ENCODE measurements at regions not wholly inside any gene's neighbourhood (a gene's known extent, or its start where the extent isn't known, plus 50 kb on each side); places are given as distances from the start of the nearest gene placed in this dataset.
"Not testable (repeated sequence)": the region's sequence is repeated elsewhere in the genome, so short reads cannot be mapped to it uniquely, and the experiment has no call there.

DNA sequence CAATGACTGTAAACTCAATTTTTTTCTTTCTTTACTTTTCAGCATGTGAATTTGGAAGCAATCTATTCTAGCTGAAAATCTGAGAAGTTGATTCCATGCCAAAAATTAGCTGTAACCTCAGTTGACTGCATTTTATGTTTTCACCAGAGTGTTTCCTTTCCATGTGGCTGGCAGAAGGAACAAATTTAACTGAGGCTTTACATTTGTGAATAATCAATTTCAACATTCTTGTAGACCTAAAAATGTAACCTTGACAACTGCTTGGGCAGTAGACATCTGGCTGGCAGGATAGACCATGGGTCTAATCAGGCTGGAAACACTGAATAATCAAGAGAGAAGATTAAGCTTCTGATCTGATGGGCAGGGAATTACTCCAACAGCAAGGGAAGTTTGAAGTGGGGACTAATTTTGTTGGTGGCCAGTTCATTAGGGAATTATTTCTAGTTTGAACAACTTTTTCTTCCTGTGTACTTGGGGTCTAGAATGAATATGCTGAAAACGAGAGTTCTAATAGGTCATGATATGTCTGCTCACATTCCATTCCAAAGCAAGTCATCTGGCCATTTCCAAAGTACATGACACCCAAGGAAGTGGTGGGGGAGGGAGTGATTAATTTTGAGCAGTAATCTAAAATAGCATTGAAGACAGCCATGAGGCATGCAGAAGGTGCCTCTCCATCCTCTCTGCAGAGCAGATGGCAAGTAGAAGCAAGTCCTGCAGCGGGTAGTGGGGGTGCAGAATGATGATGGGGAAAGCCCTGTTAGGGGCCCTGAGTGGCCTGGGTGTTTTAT, 68.2 kb downstream of the ATP23 start:
- DNase-seq, result no peak

DNA sequence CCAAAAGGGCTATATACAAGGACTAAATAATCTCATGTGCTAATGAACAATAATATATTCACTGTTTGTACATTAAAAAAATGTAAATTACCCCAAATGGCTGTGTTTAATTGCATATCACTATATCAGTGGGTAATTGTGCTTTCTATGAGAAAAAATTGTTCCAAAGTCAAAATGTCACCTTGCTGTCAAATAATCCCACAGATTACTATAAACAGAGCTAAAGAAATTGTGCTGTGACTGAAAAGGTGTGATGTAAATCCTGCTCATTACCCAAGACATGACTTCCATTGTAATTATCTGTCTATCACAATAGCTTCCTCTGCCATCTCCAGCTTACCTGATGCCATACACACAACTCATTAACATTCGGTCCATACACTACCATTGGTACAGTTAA, 70.3 kb downstream of the ATP23 start:
- DNase-seq, result no peak

DNA sequence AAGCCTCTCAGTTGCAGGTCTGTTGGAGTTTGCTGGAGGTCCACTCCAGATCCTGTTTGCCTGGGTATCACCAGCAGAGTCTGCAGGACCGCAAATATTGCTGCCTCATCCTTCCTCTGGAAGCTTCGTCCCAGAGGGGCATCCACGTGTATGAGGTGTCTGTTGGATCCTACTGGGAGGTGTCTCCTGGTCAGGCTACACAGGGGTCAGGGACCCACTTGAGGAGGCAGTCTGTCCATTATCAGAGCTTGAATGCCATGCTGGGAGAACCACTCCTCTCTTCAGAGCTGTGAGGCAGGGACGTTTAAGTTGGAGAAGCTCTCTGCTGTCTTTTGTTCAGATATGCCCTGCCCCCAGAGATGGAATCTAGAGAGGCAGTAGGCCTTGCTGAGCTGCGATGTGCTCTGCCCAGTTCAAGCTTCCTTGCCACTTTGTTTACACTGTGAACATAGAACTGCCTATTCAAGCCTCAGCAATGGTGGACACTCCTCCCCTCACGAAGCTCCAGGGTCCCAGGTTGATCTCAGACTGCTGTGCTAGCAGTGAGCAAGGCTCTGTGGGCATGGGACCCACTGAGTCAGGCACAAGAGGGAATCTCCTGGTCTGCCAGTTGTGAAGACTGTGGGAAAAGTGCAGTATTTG, 81.1 kb downstream of the ATP23 start:
- DNase-seq, result not testable (repeated sequence)

DNA sequence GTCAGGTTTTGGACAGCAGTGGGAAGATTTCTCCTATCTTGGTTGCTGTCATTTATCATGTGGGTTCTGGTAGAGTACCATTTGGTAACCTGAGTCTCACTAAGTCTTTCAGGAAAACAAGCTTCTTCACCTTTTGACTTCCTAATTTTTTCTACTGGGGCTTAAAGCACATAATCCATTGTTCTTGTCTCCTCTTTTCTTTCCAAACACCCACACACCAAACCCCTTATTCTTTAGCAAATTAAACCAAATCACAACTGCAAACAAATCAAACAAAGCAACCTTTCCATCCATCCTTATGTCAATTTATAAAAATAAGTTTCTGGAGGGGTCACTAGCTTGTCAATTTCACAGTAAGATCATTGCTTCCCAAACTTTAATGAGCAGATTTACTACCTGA, 84.1 kb downstream of the ATP23 start:
- DNase-seq, result no peak

DNA sequence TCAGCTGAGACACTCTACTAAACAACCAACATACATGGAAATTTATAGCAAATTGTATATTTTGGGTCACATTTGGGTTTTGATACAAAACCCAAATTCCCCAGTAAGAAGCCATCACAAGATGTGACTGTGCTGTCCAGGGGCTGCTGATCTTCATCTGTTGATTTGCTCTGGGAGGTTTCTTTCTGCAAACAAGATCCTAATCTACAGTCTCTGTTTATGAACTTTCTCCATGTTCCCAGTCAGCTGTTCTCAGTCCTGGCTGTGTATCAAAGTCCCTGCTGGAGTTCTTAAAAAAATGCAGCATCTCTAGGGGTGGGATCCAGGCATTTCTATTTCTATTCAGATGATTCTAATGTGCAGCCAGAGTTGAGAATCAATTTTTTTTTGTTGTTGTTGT, 85.1 kb downstream of the ATP23 start:
- no peak for DNase-seq

DNA sequence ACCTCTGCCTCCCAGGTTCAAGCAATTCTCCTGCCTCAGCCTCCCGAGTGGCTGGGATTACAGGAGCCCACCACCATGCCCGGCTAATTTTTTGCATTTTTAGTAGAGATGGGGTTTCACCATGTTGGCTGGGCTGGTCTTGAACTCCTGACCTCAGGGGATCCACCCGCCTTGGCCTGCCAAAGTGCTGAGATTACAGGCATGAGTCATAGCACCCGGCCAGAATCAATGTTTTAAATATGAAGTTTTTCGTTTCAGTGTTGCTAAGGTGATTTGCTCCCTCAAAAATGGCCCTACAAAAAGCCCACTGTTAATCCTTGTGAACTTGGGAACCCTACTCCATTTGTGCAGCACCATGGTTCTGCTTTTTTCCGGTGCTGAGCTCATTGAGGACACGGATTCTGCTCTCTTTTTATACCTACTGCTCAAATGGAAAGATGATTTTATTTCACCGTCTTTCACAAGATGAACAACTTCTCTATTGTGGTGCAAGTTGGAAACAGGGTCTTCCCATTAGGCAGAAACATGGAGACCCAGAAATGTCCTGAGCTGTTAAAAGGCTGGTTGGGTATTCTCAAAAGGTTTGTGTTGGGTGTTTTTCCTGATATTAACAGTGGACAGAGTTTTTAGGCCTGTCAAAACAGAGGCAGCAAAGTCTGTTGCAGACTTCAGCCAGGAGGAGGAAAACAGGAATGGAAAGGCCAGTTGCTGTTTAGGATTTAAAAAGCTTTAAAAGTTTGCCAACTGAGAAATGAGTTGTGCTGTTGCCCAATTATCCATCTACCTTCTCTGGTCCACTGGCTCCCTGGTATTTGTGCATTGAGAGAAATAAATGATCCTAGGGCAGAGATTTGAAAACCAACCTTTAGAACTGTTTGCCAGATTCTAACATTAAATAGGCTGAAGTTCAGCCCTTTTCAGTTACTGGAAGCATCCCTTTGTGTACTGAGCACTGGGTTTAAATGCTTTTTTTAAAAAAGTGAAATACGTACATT, 85.8 kb downstream of the ATP23 start:
- no peak for DNase-seq

- DNase-seq, result no peak
Observed at GRCh38 chr12:58028294-58028693, 86.9 kb downstream of the ATP23 start.

- no peak for DNase-seq
Observed at GRCh38 chr12:58029260-58029659, 87.9 kb downstream of the ATP23 start.

GRCh38 chr12:58030566-58031279, 89.4 kb downstream of the ATP23 start:
- DNase-seq, result peak; percentile 21

GRCh38 chr12:58032156-58032555, 90.8 kb downstream of the ATP23 start:
- no peak for DNase-seq

- DNase-seq, result no peak
Observed at GRCh38 chr12:58033831-58034230, 92.5 kb downstream of the ATP23 start.

DNA sequence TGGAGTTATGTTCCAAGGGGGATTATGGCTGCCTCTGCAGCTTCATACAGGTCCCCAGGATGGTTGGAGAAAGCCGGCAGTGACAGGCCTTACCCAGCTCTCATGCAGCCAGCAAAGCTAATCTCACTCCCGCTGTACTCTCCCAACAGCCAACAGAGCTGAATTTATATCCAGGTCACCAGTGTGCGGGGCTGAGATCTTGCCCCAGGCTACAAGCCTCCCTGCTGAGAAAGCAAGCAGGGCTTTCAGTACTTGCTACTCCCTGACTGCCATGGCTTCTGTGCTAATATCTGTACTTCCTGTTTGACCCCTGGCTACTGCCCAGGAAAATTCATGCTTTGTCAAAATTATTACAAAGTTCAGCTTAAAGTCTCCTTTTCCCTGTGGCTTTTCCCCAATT, 92.9 kb downstream of the ATP23 start:
- DNase-seq, result no peak

GRCh38 chr12:58034712-58035111, 93.3 kb downstream of the ATP23 start:
- no peak for DNase-seq

DNA sequence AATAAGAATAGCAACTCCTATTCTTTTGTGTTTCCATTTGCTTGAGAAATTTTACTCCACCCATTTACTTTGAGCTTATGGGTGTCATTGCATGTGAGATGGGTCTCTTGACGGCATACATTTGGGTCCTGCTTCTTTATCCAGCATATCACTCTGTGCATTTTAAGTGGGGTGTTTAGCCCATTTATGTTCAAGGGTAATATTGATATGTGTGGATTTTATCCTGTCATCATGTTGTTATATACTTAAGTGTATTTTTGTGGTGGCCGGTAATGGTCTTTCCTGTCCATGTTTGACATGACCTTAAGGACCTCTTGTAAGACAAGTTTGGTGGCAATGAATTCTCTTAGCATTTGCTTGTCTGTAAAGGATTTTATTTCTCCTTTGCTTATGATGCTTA, 100.1 kb downstream of the ATP23 start:
- DNase-seq, result no peak

DNA sequence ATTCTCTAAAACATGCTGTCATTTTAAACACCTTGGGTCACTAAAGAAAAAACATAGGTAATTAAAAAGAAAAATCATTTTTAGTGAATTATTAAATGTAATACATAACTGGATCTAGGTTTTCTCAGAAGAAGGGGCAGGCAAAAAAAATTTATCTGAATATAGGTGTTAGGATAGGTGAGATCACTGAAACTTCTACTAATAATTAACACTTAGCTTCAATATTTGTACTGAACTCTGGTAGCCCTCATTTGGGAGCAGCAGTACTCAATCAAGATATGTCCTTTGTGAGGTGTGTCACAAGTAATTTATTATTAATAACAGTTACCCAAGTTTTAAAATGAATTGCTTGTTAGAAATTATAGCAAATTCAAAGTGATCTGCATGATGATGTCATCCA, 103.6 kb downstream of the ATP23 start:
- DNase-seq, result no peak

- peak; percentile 37 for DNase-seq
Observed at GRCh38 chr12:58046271-58046670, 104.9 kb downstream of the ATP23 start.

DNA sequence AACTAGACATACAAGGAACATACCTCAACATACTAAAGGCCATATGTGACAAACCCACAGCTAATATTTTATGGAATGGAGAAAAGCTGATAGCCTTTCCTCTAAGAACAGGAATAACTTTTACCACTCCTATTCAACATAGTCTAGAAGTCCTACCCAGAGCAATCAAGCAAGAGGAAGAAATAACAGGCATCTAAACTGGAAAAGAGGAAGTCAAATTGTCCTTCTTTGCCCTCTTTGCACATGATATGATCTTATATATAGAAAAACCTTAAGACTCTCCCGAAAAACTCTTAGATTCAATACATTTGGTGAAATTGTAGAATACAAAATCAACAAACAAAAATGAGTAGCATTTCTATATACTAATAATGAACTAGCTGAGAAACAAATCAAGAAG, 110.0 kb downstream of the ATP23 start:
- no peak for DNase-seq

DNA sequence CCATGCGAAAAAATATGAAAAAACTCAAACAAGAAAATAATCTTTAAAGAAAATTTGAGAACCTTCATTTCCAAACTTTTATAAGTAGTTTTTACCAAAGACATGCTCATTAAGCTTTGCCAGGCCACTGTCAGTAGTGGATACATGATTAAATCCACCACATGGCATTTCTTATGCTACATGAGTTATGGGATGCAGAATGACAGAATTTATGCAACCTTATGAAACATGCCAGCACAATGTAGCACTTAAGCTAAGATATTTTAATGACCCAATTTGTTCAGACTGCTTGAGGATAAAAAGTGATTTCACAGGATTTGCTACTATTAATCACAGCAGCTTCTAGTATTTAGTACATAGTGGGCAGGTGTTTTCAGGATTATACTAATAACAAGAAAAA, 123.3 kb downstream of the ATP23 start:
- no peak for DNase-seq

- no peak for DNase-seq
Observed at GRCh38 chr12:58066296-58066695, 124.9 kb downstream of the ATP23 start.

DNA sequence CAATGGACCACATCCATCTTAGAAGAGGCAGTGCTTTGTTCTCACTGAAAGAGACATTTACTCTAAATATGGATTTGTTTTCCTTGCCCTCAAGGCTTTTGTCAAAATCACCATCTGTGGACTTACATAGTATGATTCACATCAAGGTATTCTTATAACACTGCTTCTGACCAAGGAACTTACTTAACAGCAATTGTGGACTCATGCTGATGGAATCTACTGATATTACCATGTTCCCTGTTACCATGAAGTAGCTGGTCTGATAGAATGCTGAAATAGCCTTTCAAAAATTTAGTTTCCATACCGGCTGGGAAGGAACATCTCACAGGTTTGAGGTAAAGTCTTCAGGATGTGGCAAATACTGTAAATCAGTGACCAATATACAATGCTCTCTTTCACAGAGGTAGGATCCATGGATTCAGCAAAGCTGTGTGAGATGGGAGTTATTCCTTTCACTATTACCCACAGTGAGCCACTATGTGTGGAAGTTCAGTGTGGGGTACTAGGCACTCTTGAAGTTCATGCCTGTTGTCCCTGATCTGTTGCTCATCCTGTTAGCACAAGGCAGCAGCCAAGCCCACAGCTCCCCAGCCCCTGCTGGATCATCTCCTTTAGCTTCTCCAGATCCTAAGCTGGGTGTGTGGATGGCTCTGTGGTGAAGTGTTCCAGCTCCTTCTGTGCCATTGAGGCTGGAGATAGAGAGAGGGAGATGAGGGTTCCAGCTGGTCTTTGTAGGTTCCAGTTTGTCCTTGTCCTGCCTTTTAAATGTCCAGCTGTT, 126.4 kb downstream of the ATP23 start:
- DNase-seq, result no peak

- DNase-seq, result no peak
Observed at GRCh38 chr12:58068706-58069105, 127.3 kb downstream of the ATP23 start.

All from suppressor macrophage treated with lipopolysaccharide for 4 hours (primary cell).